H1 (cell line): ENCODE measurements at regions not wholly inside any gene's neighbourhood (a gene's known extent, or its start where the extent isn't known, plus 50 kb on each side); places are given as distances from the start of the nearest gene placed in this dataset.

Source experiments
- CTCF ChIA-PET: fragments of 300-600 bp; sonication (Branson Sonifier 250); formaldehyde crosslinking; loops from one replicate; lab custom pipeline; 2021; ENCODE audit not compliant: partially characterized antibody; lab: Charles Lee
- POLR2A ChIA-PET: fragments of 300-600 bp; sonication (Branson Sonifier 250); formaldehyde crosslinking; loops from one replicate; lab custom pipeline; 2021; ENCODE audit warnings: inconsistent platforms; ENCODE audit not compliant: partially characterized antibody; lab: Charles Lee
- DNase-seq, 2 experiments: peaks; one replicate each; pipeline versions ENCODE4 v3.0.0 to v3.0.0-alpha.2; 2010 to 2022; ENCODE audit warnings: low spot score in 2 of 2, low read depth in 1 of 2, mixed read lengths in 1 of 2
- FAIRE-seq: peaks from 2 replicates; lab custom pipeline; 2011; peaks lifted over from hg19 to GRCh38; lab: Jason Lieb, UNC
- H2AFZ ChIP-seq: 2 replicates; pipeline ENCODE4 v1.8.1; 2012; ENCODE audit warnings: low read length, inconsistent platforms
- H2AK5ac ChIP-seq: 2 replicates; pipeline ENCODE4 v1.6.1; 2013; ENCODE audit warnings: low read depth, low read length
- H2BK120ac ChIP-seq: replicated peaks from 2 replicates; pipeline ENCODE3; 2013; ENCODE audit warnings: low read depth, low read length, inconsistent platforms
- H2BK12ac ChIP-seq: 2 replicates; pipeline ENCODE4 v1.6.1; 2013; ENCODE audit warnings: low read depth, low read length
- H2BK15ac ChIP-seq: 2 replicates; pipeline ENCODE4 v1.6.1; 2013; ENCODE audit warnings: low read length
- H2BK20ac ChIP-seq: 2 replicates; pipeline ENCODE4 v1.6.1; 2013; ENCODE audit warnings: low read length
- H2BK5ac ChIP-seq: 2 replicates; pipeline ENCODE4 v1.6.1; 2013; ENCODE audit warnings: low read depth, low read length
- H3K14ac ChIP-seq: 2 replicates; pipeline ENCODE4 v1.6.1; 2013; ENCODE audit warnings: inconsistent platforms; ENCODE audit not compliant: insufficient read length
- H3K18ac ChIP-seq: 2 replicates; pipeline ENCODE4 v1.6.1; 2013; ENCODE audit warnings: low read length; ENCODE audit errors: extremely low read depth
- H3K23ac ChIP-seq: 2 replicates; pipeline ENCODE4 v1.6.1; 2013; ENCODE audit warnings: inconsistent platforms; ENCODE audit not compliant: insufficient read length
- H3K23me2 ChIP-seq: 2 replicates; pipeline ENCODE4 v1.6.1; 2013; ENCODE audit warnings: low read depth, low read length
- H3K27ac ChIP-seq: 2 replicates; pipeline ENCODE4 v1.6.1; 2011; ENCODE audit warnings: low read depth, low read length, inconsistent platforms
- H3K27me3 ChIP-seq, 4 experiments: replicated peaks in 1 of 4; 1 replicate in 1 of 4; 2 replicates in 3 of 4; pipeline versions ENCODE4 v1.6.1 to v1.8.1; 2011 to 2013; ENCODE audit warnings: low read length in 3 of 4, mild to moderate bottlenecking in 3 of 4, inconsistent platforms in 2 of 4, mixed read lengths in 2 of 4, moderate library complexity in 1 of 4; ENCODE audit not compliant: control insufficient read depth in 3 of 4, insufficient read depth in 3 of 4; ENCODE audit errors: extremely low read depth in 1 of 4
- H3K36me3 ChIP-seq, 4 experiments: 2 replicates each; pipeline versions ENCODE4 v1.6.1 to v1.8.1; 2011 to 2013; ENCODE audit warnings: mild to moderate bottlenecking in 4 of 4, low read length in 3 of 4, moderate library complexity in 2 of 4, control low read depth in 1 of 4, inconsistent platforms in 1 of 4; ENCODE audit not compliant: insufficient read depth in 4 of 4, control insufficient read depth in 2 of 4
- H3K4ac ChIP-seq: replicated peaks from 2 replicates; pipeline ENCODE3; 2013; ENCODE audit warnings: low read length, low read depth, mixed read lengths, inconsistent platforms; ENCODE audit not compliant: insufficient read length
- H3K4me1 ChIP-seq, 4 experiments: replicated peaks in 1 of 4; 1 replicate in 1 of 4; 2 replicates in 3 of 4; pipeline versions ENCODE4 v1.6.1 to v1.8.1; 2011 to 2013; ENCODE audit warnings: low read length in 3 of 4, inconsistent platforms in 2 of 4, mixed read lengths in 1 of 4; ENCODE audit not compliant: insufficient read depth in 4 of 4, control insufficient read depth in 3 of 4
- H3K4me2 ChIP-seq, 2 experiments: 2 replicates each; pipeline versions ENCODE4 v1.6.1 to v1.8.1; 2011 to 2013; ENCODE audit warnings: low read depth in 2 of 2, low read length in 2 of 2, control low read depth in 1 of 2, inconsistent platforms in 1 of 2, mild to moderate bottlenecking in 1 of 2; ENCODE audit not compliant: insufficient read depth in 1 of 2
- H3K4me3 ChIP-seq, 4 experiments: fragments of 200-600, 300-600 bp in 1 of 4; sonication (generic), shearing (Covaris generic), sonication (Bioruptor Twin) in 1 of 4; 2 replicates each; pipeline versions ENCODE4 v1.5.1 to v1.8.1; 2011 to 2016; ENCODE audit warnings: low read length in 4 of 4, low read depth in 3 of 4, control low read depth in 2 of 4, inconsistent platforms in 2 of 4, mild to moderate bottlenecking in 2 of 4, mixed read lengths in 1 of 4, moderate library complexity in 1 of 4; ENCODE audit not compliant: insufficient read depth in 2 of 4; ENCODE audit errors: extremely low read depth in 1 of 4
- H3K56ac ChIP-seq: replicated peaks from 2 replicates; pipeline ENCODE3; 2013; ENCODE audit warnings: low read depth, mild to moderate bottlenecking, mixed read lengths, low read length, inconsistent platforms; ENCODE audit not compliant: insufficient read length
- H3K79me1 ChIP-seq: 2 replicates; pipeline ENCODE4 v1.6.1; 2013; ENCODE audit warnings: low read depth, low read length, control low read depth
- H3K79me2 ChIP-seq, 2 experiments: 2 replicates each; pipeline versions ENCODE4 v1.6.1 to v1.8.1; 2012 to 2013; ENCODE audit warnings: low read length in 2 of 2, mild to moderate bottlenecking in 2 of 2, inconsistent platforms in 1 of 2; ENCODE audit not compliant: insufficient read depth in 2 of 2, control insufficient read depth in 1 of 2
- H3K9ac ChIP-seq, 4 experiments: replicated peaks in 1 of 4; 1 replicate in 1 of 4; 2 replicates in 3 of 4; pipeline versions ENCODE4 v1.6.1 to v1.8.1; 2011 to 2013; ENCODE audit warnings: low read depth in 3 of 4, low read length in 3 of 4, control low read depth in 2 of 4, mild to moderate bottlenecking in 2 of 4, moderate library complexity in 2 of 4, inconsistent platforms in 1 of 4; ENCODE audit errors: extremely low read depth in 1 of 4
- H3K9me3 ChIP-seq, 2 experiments: 2 replicates each; pipeline versions ENCODE4 v1.6.1 to v1.8.1; 2012 to 2013; ENCODE audit warnings: mild to moderate bottlenecking in 2 of 2, moderate library complexity in 2 of 2, control low read depth in 1 of 2, inconsistent platforms in 1 of 2, low read depth in 1 of 2, low read length in 1 of 2, mixed read lengths in 1 of 2; ENCODE audit not compliant: insufficient read depth in 2 of 2
- H4K20me1 ChIP-seq, 2 experiments: replicated peaks in 1 of 2; 2 replicates each; pipeline versions ENCODE3 to v1.8.1; 2011 to 2013; ENCODE audit warnings: inconsistent platforms in 2 of 2, low read length in 2 of 2, mild to moderate bottlenecking in 1 of 2; ENCODE audit not compliant: insufficient read depth in 2 of 2, control insufficient read depth in 1 of 2
- H4K5ac ChIP-seq: 2 replicates; pipeline ENCODE4 v1.6.1; 2013; ENCODE audit warnings: low read length, low read depth, mixed read lengths, inconsistent platforms; ENCODE audit not compliant: insufficient read length
- H4K8ac ChIP-seq: 2 replicates; pipeline ENCODE4 v1.8.0; 2013; ENCODE audit warnings: mild to moderate bottlenecking, moderate library complexity, low read length, inconsistent platforms; ENCODE audit not compliant: insufficient read depth; ENCODE audit errors: extremely low read depth
- H4K91ac ChIP-seq: replicated peaks from 2 replicates; pipeline ENCODE3; 2013; ENCODE audit warnings: low read length, mixed read lengths, inconsistent platforms; ENCODE audit not compliant: insufficient read length
- CEBPB ChIP-seq: IDR thresholded peaks from 2 replicates; pipeline ENCODE4 v1.6.1; 2012; ENCODE audit warnings: low read depth, low read length
- CHD2 ChIP-seq: IDR thresholded peaks from 2 replicates; pipeline ENCODE4 v1.6.1; 2012; ENCODE audit warnings: low read length, improper control_type of control experiment
- HDAC2 ChIP-seq, 2 experiments: fragments of 300-600 bp in 1 of 2; sonication (generic) in 1 of 2; IDR thresholded peaks; 2 replicates each; pipeline ENCODE4 v1.6.1; 2011 to 2012; ENCODE audit warnings: low read depth in 2 of 2, low read length in 2 of 2, mild to moderate bottlenecking in 2 of 2, moderate library complexity in 2 of 2, borderline replicate concordance in 1 of 2, inconsistent platforms in 1 of 2
- NRF1 ChIP-seq: IDR thresholded peaks from 2 replicates; pipeline ENCODE4 v1.6.1; 2011; ENCODE audit warnings: mild to moderate bottlenecking, low read depth, low read length, improper control_type of control experiment
- PHF8 ChIP-seq: fragments of 200-600 bp; sonication (generic); conservative IDR thresholded peaks from 2 replicates; pipeline ENCODE4 v1.7.1; 2012; ENCODE audit warnings: low read depth, mild to moderate bottlenecking, inconsistent platforms, low read length, moderate library complexity
- RXRA ChIP-seq: IDR thresholded peaks from 2 replicates; pipeline ENCODE4 v1.6.1; 2011; ENCODE audit warnings: low read depth, mild to moderate bottlenecking, low read length, moderate library complexity; ENCODE audit not compliant: insufficient read depth
- SRF ChIP-seq: IDR thresholded peaks from 2 replicates; pipeline ENCODE4 v1.6.1; 2011; ENCODE audit warnings: mild to moderate bottlenecking, low read depth, low read length, moderate library complexity
- TAF7 ChIP-seq: optimal IDR thresholded peaks from 2 replicates; pipeline ENCODE3; 2011; ENCODE audit warnings: low read depth, mild to moderate bottlenecking, inconsistent platforms, low read length, moderate library complexity, borderline replicate concordance
- TCF12 ChIP-seq: IDR thresholded peaks from 2 replicates; pipeline ENCODE4 v1.6.1; 2011; ENCODE audit warnings: low read depth, mild to moderate bottlenecking, low read length
- WGBS, 2 experiments: shearing (Covaris generic) in 1 of 2; methylation state at CpG; one replicate each; pipeline versions ENCODE4 v1.1.6 to v1.1.7; 2013 to 2015; ENCODE audit warnings: low lambda C conversion rate in 2 of 2, mixed read lengths in 2 of 2, inconsistent platforms in 1 of 2, low coverage in 1 of 2, missing lambda C conversion rate in 1 of 2; ENCODE audit not compliant: insufficient replicate concordance in 2 of 2, insufficient coverage in 1 of 2, insufficient read length in 1 of 2; ENCODE audit errors: extremely low coverage in 1 of 2, missing lambda C conversion rate in 1 of 2; 5-methylcytosine and 5-hydroxymethylcytosine counted together
- TF ChIP-seq, protein P1 (sequence below), 3 experiments: IDR thresholded peaks; 1 replicate in 2 of 3; 2 replicates in 1 of 3; pipeline versions ENCODE4 v1.5.1 to v1.6.1; 2011; ENCODE audit warnings: low read length in 3 of 3, mild to moderate bottlenecking in 3 of 3, inconsistent platforms in 2 of 3, low read depth in 1 of 3, moderate library complexity in 1 of 3; ENCODE audit not compliant: insufficient read depth in 1 of 3; ENCODE audit errors: control extremely low read depth in 1 of 3

- no peak overlapping the region for H3K27ac ChIP-seq
- H3K23ac ChIP-seq: no peak overlapping the region
- no peaks in the 10 kb centered on the region for H3K23me2 ChIP-seq
- no peaks in the 10 kb centered on the region for H3K79me2 ChIP-seq
- no peak overlapping the region for H2BK20ac ChIP-seq
- POLR2A ChIA-PET: no interaction called here
- no peak overlapping the region for H3K9ac ChIP-seq
- H4K91ac ChIP-seq: no peak overlapping the region
- H3K4me2 ChIP-seq: no peak overlapping the region
- FAIRE-seq (no peak), DNase-seq (no peak)
- no peak overlapping the region for H2BK120ac ChIP-seq
- no peak overlapping the region for H3K4ac ChIP-seq
- CTCF ChIA-PET: interaction anchor here (0.8 to 2.4 kb wide), 3 partner anchors 14 to 66 kb away, joined by 3 to 7 read pairs (median 3); no protein-coding TSS in a partner anchor
- no peaks in the 10 kb centered on the region for H3K4me1 ChIP-seq
- H3K79me1 ChIP-seq: no peaks in the 10 kb centered on the region
- H3K18ac ChIP-seq: no peak overlapping the region
- H3K9me3 ChIP-seq: no peaks in the 10 kb centered on the region
- H2BK5ac ChIP-seq: no peak overlapping the region
- H3K4me3 ChIP-seq: no peak overlapping the region
- H4K8ac ChIP-seq: no peak overlapping the region
- WGBS, 2 experiments: 87% methylated on average over 3 of the region's 3 CpGs; no CpG with 5 or more reads in 1 of the 2 experiments
- H3K36me3 ChIP-seq: no peaks in the 10 kb centered on the region
- no peaks in the 10 kb centered on the region for H4K20me1 ChIP-seq
- no peak overlapping the region for H3K14ac ChIP-seq
- no peak overlapping the region for H2BK12ac ChIP-seq
- H3K27me3 ChIP-seq: no peaks in the 10 kb centered on the region
- no peak overlapping the region for H3K56ac ChIP-seq
- H2BK15ac ChIP-seq: no peak overlapping the region
- H4K5ac ChIP-seq: no peak overlapping the region
- H2AFZ ChIP-seq: no peak overlapping the region
- H2AK5ac ChIP-seq: no peak overlapping the region
- TF ChIP-seq, protein P1, sequence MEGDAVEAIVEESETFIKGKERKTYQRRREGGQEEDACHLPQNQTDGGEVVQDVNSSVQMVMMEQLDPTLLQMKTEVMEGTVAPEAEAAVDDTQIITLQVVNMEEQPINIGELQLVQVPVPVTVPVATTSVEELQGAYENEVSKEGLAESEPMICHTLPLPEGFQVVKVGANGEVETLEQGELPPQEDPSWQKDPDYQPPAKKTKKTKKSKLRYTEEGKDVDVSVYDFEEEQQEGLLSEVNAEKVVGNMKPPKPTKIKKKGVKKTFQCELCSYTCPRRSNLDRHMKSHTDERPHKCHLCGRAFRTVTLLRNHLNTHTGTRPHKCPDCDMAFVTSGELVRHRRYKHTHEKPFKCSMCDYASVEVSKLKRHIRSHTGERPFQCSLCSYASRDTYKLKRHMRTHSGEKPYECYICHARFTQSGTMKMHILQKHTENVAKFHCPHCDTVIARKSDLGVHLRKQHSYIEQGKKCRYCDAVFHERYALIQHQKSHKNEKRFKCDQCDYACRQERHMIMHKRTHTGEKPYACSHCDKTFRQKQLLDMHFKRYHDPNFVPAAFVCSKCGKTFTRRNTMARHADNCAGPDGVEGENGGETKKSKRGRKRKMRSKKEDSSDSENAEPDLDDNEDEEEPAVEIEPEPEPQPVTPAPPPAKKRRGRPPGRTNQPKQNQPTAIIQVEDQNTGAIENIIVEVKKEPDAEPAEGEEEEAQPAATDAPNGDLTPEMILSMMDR (IDR thresholded peaks at IDR 0.05; ENCODE audit: control extremely low read depth in 1 of 3, insufficient read depth in 1 of 3, low read depth in 1 of 3, low read length in 3 of 3): no peak
- TF ChIP-seq TCF12 (no peak), HDAC2 (IDR thresholded peaks at IDR 0.05; ENCODE audit: borderline replicate concordance in 1 of 2, low read depth in 2 of 2, low read length in 2 of 2) (no peak), SRF (no peak), CHD2 (no peak), CEBPB (no peak), TAF7 (no peak), PHF8 (no peak), NRF1 (no peak), RXRA (no peak)
These were observed 74.2 kb downstream of the FZD1 start for GRCh38 chr7:91338226-91339020.
